GM19372 (cell line): ENCODE measurements at regions not wholly inside any gene's neighbourhood (a gene's known extent, or its start where the extent isn't known, plus 50 kb on each side); places are given as distances from the start of the nearest gene placed in this dataset.
"Not testable (repeated sequence)": the region's sequence is repeated elsewhere in the genome, so short reads cannot be mapped to it uniquely, and the experiment has no call there.

Experiments
- ATAC-seq: cut with Tn5 transposase; IDR thresholded peaks from one replicate; pipeline ENCODE4 v1.9.1; 2021; ENCODE audit warnings: mild to moderate bottlenecking, low read depth, moderate library complexity; ENCODE audit not compliant: unreplicated experiment

GRCh38 chr1:201636097-201636496 is 97.2 kb downstream of the NAV1 start:
- no peak for ATAC-seq

GRCh38 chr1:201636510-201636971 is 97.6 kb downstream of the NAV1 start:
- no peak for ATAC-seq

GRCh38 chr1:201637282-201638079 is 98.6 kb downstream of the NAV1 start:
- ATAC-seq, result no peak

- no peak for ATAC-seq
Measured at GRCh38 chr1:201639391-201639790, 100.5 kb downstream of the NAV1 start.

- no peak for ATAC-seq
Measured at GRCh38 chr1:201639826-201640225, 100.9 kb downstream of the NAV1 start.

- no peak for ATAC-seq
Measured at GRCh38 chr1:201640624-201641023, 101.7 kb downstream of the NAV1 start.

GRCh38 chr1:201641524-201642253 is 102.8 kb downstream of the NAV1 start:
- no peak for ATAC-seq

GRCh38 chr1:201643835-201644104 is 104.8 kb downstream of the NAV1 start:
- ATAC-seq, result no peak

- no peak for ATAC-seq
Measured at GRCh38 chr1:201644197-201644596, 105.3 kb downstream of the NAV1 start.

- not testable (repeated sequence) for ATAC-seq
Measured at GRCh38 chr1:201645000-201645399, 106.1 kb downstream of the NAV1 start.

GRCh38 chr1:201645956-201646355 is 107.0 kb downstream of the NAV1 start:
- ATAC-seq, result no peak

GRCh38 chr1:201646411-201647022 is 107.6 kb downstream of the NAV1 start:
- ATAC-seq, result no peak

GRCh38 chr1:201647094-201647493 is 108.2 kb downstream of the NAV1 start:
- no peak for ATAC-seq

- ATAC-seq, result no peak
Measured at GRCh38 chr1:201647722-201648065, 108.8 kb downstream of the NAV1 start.

GRCh38 chr1:201648066-201648906 is 109.4 kb downstream of the NAV1 start:
- no peak for ATAC-seq

GRCh38 chr1:201648907-201649721 is 110.2 kb downstream of the NAV1 start:
- no peak for ATAC-seq

- no peak for ATAC-seq
Measured at GRCh38 chr1:201649761-201650622, 111.1 kb downstream of the NAV1 start.

- ATAC-seq, result no peak
Measured at GRCh38 chr1:201650623-201650933, 111.7 kb downstream of the NAV1 start.

- ATAC-seq, result no peak
Measured at GRCh38 chr1:201652181-201652580, 113.3 kb downstream of the NAV1 start.
